HUES64 (cell line): ENCODE measurements at regions not wholly inside any gene's neighbourhood (a gene's known extent, or its start where the extent isn't known, plus 50 kb on each side); places are given as distances from the start of the nearest gene placed in this dataset.
"Not testable (repeated sequence)": the region's sequence is repeated elsewhere in the genome, so short reads cannot be mapped to it uniquely, and the experiment has no call there.

Experiments used
- H3K27ac ChIP-seq: 2 replicates; pipeline ENCODE4 v1.7.0; 2013; ENCODE audit warnings: low read depth, low read length, inconsistent platforms
- H3K27me3 ChIP-seq: 2 replicates; pipeline ENCODE4 v1.6.1; 2013; ENCODE audit warnings: mild to moderate bottlenecking, low read length; ENCODE audit not compliant: insufficient read depth
- H3K36me3 ChIP-seq: 2 replicates; pipeline ENCODE4 v1.6.1; 2013; ENCODE audit warnings: mild to moderate bottlenecking, low read length; ENCODE audit not compliant: insufficient read depth
- H3K4me1 ChIP-seq: 2 replicates; pipeline ENCODE4 v1.6.1; 2013; ENCODE audit warnings: mild to moderate bottlenecking, low read length, moderate library complexity; ENCODE audit not compliant: insufficient read depth
- H3K4me3 ChIP-seq: 2 replicates; pipeline ENCODE4 v1.5.1; 2013; ENCODE audit warnings: mild to moderate bottlenecking, low read length, moderate library complexity
- H3K9ac ChIP-seq: 2 replicates; pipeline ENCODE4 v1.6.1; 2013; ENCODE audit warnings: mild to moderate bottlenecking, low read depth, low read length
- H3K9me3 ChIP-seq: 2 replicates; pipeline ENCODE4 v1.6.1; 2013; ENCODE audit warnings: low read depth, low read length; ENCODE audit not compliant: insufficient read depth
- WGBS: fragments of 150-250, 120-280 bp; methylation state at CpG from one replicate; pipeline ENCODE4 v1.1.7; 2013; ENCODE audit warnings: missing lambda C conversion rate; 5-methylcytosine and 5-hydroxymethylcytosine counted together

DNA sequence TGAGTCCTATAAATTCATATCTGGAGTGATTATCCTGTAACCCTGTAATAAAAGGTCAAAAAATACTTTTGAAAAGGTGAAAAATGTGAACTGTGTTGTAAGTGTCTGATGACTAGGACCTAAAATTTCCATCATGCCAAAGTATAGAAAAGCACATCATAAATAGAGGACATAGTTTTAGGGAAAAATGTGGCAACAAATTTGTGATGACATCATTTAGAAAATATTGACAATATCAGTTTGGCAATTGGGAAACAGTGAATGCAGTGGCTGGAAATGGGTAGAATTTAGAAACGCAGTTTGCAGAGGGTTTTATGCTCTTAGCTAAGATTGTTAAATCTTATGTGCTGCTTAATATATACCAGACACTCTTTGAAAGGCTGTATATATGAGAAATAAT, 1464.8 kb downstream of the RAPGEF2 start:
- Histone ChIP-seq H3K27me3 (no peaks in the 10 kb centered on the region), H3K9ac (no peak overlapping the region), H3K36me3 (no peaks in the 10 kb centered on the region), H3K27ac (no peak overlapping the region), H3K4me3 (no peak overlapping the region), H3K9me3 (no peaks in the 10 kb centered on the region), H3K4me1 (no peaks in the 10 kb centered on the region)
- 94% methylated on average over 1 of the region's 1 CpG for WGBS

DNA sequence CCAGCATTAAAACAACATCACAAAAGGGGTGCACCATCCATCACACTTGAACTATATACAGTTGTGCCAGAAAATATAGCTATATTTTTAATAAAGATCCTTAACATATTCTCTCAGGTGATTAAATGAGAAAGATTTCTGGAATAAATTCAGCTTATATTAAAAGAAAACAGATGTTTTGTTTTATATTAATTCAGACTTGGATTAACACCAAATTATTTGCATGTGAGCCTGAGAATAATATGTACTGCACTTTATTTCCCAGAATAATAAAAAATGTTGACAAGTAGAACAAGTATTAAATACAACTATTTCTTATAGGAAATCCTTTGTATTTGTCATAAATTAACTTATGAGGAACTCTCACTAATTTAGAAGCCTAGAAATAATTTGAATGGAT, 1467.4 kb downstream of the RAPGEF2 start:
- no peaks in the 10 kb centered on the region for H3K4me1 ChIP-seq
- no peak overlapping the region for H3K27ac ChIP-seq
- H3K9ac ChIP-seq = no peak overlapping the region
- H3K36me3 ChIP-seq = no peaks in the 10 kb centered on the region
- no peaks in the 10 kb centered on the region for H3K27me3 ChIP-seq
- H3K9me3 ChIP-seq = no peaks in the 10 kb centered on the region
- no peak overlapping the region for H3K4me3 ChIP-seq

DNA sequence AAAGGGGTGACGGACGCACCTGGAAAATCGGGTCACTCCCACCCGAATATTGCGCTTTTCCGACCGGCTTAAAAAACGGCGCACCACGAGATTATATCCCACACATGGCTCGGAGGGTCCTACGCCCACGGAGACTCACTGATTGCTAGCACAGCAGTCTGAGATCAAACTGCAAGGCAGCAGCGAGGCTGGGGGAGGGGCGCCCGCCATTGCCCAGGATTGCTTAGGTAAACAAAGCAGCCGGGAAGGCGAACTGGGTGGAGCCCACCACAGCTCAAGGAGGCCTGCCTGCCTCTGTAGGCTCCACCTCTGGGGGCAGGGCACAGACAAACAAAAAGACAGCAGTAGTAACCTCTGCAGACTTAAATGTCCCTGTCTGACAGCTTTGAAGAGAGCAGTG, 1471.4 kb downstream of the RAPGEF2 start:
- H3K4me3 ChIP-seq, H3K9ac ChIP-seq: not testable (repeated sequence)
- 78% methylated on average over 18 of the region's 18 CpGs for WGBS

DNA sequence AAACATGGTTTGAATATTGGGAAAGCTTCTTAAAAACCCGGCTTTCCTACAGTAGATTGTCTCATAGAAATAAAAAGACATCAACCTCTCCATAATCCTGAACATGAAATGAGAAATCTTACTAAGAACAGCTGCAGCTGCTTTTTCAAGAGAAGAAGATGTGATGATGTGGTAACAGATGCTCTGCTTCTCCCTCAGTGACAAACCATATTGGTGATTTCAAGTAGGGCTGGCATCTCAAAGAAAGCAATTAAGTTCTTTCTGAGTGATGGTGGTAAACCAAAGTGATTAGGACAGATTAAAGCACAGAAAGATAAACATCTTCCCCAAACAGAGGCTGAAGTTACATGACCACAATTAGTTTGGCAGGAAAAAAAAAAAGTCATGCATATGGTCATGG, 1477.7 kb downstream of the RAPGEF2 start:
- no peak overlapping the region for H3K9ac ChIP-seq
- no peaks in the 10 kb centered on the region for H3K4me1 ChIP-seq
- 100% methylated on average over 1 of the region's 1 CpG for WGBS
- no peak overlapping the region for H3K27ac ChIP-seq
- H3K4me3 ChIP-seq = no peak overlapping the region
- H3K27me3 ChIP-seq = no peaks in the 10 kb centered on the region
- H3K9me3 ChIP-seq = no peaks in the 10 kb centered on the region
- no peaks in the 10 kb centered on the region for H3K36me3 ChIP-seq

More for the DNA sequence above, 1471.4 kb downstream of the RAPGEF2 start:
- H3K27me3 ChIP-seq, H3K4me1 ChIP-seq, H3K9me3 ChIP-seq, H3K36me3 ChIP-seq, H3K27ac ChIP-seq: not testable (repeated sequence)

DNA sequence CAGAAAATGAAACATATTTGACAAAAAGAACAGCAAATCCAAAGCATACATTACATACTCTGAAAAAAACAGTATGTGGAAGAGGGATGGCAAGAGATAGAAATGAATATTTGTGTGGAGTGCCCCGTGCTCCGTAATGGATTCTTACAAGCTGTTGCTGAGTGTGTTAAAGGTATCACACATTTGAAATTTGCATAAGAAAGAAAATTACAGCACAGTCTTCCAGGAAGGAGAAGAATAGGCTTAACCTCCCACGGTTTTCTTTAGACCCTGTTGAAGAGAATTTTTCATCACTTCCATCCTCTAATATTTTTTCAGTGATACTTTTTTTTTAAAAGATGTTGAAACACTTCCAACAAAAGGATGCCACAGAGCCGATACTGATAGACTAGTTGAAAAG, 1489.4 kb downstream of the RAPGEF2 start:
- H3K4me3 ChIP-seq = no peak overlapping the region
- no peaks in the 10 kb centered on the region for H3K9me3 ChIP-seq
- no peaks in the 10 kb centered on the region for H3K36me3 ChIP-seq
- peaks cover 25% of the 10 kb centered on the region for H3K4me1 ChIP-seq
- H3K27me3 ChIP-seq = no peaks in the 10 kb centered on the region
- no peak overlapping the region for H3K9ac ChIP-seq
- no peak overlapping the region for H3K27ac ChIP-seq
- WGBS = 29% methylated on average over 3 of the region's 4 CpGs

DNA sequence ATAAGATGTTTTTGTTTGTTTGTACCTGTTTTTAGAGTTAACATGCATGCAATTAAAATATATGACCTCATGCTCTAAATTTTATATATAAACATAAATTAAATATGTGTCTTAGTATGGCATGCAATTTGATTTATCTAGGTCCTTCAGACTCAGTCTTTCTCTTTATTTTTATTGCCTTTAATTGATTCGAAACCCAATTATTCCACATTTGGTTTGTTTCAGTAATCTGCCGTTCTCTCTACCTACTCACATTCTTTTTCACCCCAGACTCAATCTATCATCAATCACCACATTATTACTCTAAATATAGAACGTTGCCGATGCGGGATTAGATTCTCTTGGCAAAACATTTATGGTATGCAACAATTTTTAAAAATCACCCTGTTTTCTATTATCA, 1492.8 kb downstream of the RAPGEF2 start:
- no peaks in the 10 kb centered on the region for H3K36me3 ChIP-seq
- H3K4me3 ChIP-seq = no peak overlapping the region
- H3K4me1 ChIP-seq = peaks cover 20% of the 10 kb centered on the region
- 93% methylated on average over 5 of the region's 5 CpGs for WGBS
- H3K27me3 ChIP-seq = no peaks in the 10 kb centered on the region
- no peaks in the 10 kb centered on the region for H3K9me3 ChIP-seq
- H3K27ac ChIP-seq = no peak overlapping the region
- H3K9ac ChIP-seq = no peak overlapping the region

DNA sequence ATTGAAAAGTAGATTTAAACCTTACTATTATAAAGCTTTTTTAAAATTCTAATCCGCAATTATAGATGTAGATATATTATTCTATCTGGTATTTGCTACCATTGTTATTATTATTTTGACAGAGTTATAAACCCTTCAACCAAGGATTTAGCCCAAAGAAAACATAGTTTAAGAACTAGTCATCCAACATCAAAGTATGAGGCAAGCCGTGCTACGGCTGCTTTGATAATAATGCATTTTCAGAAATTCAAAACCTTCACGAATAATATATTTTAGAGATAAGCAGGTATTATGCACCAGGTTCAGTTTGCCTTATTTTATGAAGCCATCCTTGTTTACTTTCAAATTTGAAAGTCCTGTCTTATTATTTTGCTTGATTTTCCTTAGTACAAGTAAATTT, 1501.7 kb downstream of the RAPGEF2 start:
- Histone ChIP-seq H3K4me3 (no peak overlapping the region), H3K27ac (no peak overlapping the region), H3K27me3 (no peaks in the 10 kb centered on the region), H3K4me1 (no peaks in the 10 kb centered on the region), H3K36me3 (no peaks in the 10 kb centered on the region), H3K9me3 (no peaks in the 10 kb centered on the region), H3K9ac (no peak overlapping the region)
- 92% methylated on average over 3 of the region's 4 CpGs for WGBS

DNA sequence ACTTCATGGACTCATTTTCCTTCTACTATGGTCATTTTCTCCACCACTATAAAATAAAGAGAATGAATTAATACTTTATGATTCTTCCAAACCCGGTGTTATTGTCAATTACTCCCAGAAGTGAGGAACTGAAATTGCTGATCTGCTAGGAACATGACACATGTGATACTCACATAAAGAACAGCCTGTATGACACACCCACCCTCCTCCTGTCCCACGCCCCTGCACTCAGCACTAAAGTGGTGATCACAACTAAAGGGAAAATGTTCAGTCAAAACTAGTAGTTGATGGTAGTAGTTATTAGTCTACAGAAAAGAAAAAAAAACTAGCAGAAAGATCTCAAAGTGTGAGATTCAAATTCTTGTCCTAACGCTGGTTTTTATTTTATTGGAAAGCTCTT, 1508.3 kb downstream of the RAPGEF2 start:
- Histone ChIP-seq H3K4me1 (no peaks in the 10 kb centered on the region), H3K27me3 (no peaks in the 10 kb centered on the region), H3K9ac (no peak overlapping the region), H3K4me3 (no peak overlapping the region), H3K9me3 (no peaks in the 10 kb centered on the region), H3K27ac (no peak overlapping the region), H3K36me3 (no peaks in the 10 kb centered on the region)
- WGBS = 92% methylated on average over 2 of the region's 3 CpGs

DNA sequence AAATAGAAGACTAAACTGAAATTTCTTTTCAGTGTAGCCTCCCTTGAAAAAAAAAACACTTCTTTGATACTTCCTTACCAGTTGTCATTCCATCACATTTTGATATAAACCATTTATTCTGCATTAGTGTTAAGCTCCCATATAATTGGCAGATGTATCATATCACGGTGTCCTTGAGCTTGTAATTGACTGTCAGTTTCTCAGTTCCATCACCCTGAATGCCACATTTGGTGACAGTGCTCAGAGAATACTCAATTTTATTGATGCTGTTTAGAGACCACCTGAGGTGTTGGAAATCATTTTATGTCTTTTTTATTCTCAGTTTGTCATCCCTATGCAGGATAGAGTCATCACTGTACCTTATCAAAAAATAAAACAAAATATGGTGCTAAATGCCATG, 1528.2 kb downstream of the RAPGEF2 start:
- Histone ChIP-seq H3K36me3 (no peaks in the 10 kb centered on the region), H3K4me3 (no peak overlapping the region), H3K4me1 (no peaks in the 10 kb centered on the region), H3K27me3 (no peaks in the 10 kb centered on the region), H3K9ac (no peak overlapping the region), H3K27ac (no peak overlapping the region), H3K9me3 (0 out of 2 replicates have a peak, but pooled peaks cover 7% of the 10 kb centered on the region)
- 93% methylated on average over 1 of the region's 1 CpG for WGBS

DNA sequence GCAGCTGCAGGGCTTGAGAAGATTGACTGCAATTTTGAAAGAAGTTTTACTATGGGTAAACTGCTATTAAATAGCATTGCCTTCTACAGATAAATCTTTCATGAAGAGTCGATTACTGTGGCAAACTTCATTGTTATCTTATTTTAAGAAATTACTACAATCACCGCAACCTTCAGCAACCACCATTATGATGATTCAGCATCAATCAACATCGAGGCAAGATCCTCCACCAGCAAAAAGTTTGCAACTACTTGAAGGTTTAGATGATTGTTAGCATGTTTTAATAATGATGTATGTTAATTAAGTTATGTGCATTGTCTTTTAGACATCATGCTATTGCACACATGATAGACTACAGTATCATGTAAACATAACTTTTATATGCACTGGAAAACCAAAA, 1511.0 kb downstream of the FSTL5 start:
- Histone ChIP-seq H3K9me3 (peaks cover 6% of the 10 kb centered on the region; the same call in 1 of the 2 replicates), H3K27ac (no peak overlapping the region), H3K4me3 (no peak overlapping the region), H3K27me3 (no peaks in the 10 kb centered on the region), H3K36me3 (no peaks in the 10 kb centered on the region), H3K9ac (no peak overlapping the region), H3K4me1 (no peaks in the 10 kb centered on the region)
- 91% methylated on average over 3 of the region's 3 CpGs for WGBS

DNA sequence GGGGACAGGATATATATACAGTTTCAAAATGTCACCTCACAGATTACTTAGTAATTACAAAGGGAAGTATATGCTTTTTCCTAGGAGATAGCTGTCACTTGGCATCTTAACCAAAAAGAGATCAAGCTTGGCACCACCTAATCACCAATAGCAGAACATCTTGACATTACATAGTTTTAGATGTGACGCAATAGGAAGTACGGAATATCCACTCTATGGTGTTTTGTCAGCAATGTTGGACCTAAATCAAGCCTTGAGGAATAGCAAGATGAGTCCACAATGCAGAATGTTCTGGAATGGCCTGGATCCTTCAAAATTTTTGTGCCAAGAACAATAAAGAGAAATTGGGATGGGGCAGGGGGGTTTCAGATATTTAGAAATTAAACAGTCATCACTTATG, 1488.2 kb downstream of the FSTL5 start:
- WGBS = 93% methylated on average over 2 of the region's 2 CpGs
- H3K9me3 ChIP-seq = peaks cover 5% of the 10 kb centered on the region; the same call in 1 of the 2 replicates

DNA sequence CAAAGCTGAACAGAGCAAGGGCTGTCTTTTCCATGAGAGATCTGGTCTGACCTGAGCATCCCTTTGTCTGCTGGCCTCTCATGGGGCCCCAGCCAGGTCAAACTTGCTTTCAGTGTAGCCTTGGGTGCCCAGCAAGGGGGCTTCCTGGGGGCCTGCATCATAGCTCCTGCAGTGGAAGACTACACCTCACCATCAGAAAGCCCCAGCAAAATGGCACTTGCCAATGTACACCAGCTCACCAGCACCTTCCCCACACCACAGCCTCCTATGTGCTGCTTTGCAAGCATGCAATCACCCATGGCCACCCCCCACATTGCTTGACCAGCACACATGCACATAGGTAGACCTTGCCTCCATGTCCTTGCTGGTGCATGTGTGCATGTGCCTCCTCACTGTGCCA, 1478.1 kb downstream of the FSTL5 start:
- Histone ChIP-seq H3K9me3 (no peaks in the 10 kb centered on the region), H3K27me3 (no peaks in the 10 kb centered on the region), H3K9ac (no peak overlapping the region), H3K36me3 (no peaks in the 10 kb centered on the region), H3K4me1 (no peaks in the 10 kb centered on the region), H3K4me3 (no peak overlapping the region), H3K27ac (no peak overlapping the region)

More for the DNA sequence above, 1488.2 kb downstream of the FSTL5 start:
- Histone ChIP-seq H3K9ac (no peak overlapping the region), H3K27me3 (no peaks in the 10 kb centered on the region), H3K36me3 (no peaks in the 10 kb centered on the region), H3K4me1 (no peaks in the 10 kb centered on the region), H3K27ac (no peak overlapping the region), H3K4me3 (no peak overlapping the region)
